ENCODE measurements at regions not wholly inside any gene's neighbourhood (a gene's known extent, or its start where the extent isn't known, plus 50 kb on each side); places are given as distances from the start of the nearest gene placed in this dataset.

- DNase-seq (ENCODE audit: low spot score), result no peak
Observed at GRCh38 chr2:120991441-120991840, 255.8 kb downstream of the GLI2 start.

DNA sequence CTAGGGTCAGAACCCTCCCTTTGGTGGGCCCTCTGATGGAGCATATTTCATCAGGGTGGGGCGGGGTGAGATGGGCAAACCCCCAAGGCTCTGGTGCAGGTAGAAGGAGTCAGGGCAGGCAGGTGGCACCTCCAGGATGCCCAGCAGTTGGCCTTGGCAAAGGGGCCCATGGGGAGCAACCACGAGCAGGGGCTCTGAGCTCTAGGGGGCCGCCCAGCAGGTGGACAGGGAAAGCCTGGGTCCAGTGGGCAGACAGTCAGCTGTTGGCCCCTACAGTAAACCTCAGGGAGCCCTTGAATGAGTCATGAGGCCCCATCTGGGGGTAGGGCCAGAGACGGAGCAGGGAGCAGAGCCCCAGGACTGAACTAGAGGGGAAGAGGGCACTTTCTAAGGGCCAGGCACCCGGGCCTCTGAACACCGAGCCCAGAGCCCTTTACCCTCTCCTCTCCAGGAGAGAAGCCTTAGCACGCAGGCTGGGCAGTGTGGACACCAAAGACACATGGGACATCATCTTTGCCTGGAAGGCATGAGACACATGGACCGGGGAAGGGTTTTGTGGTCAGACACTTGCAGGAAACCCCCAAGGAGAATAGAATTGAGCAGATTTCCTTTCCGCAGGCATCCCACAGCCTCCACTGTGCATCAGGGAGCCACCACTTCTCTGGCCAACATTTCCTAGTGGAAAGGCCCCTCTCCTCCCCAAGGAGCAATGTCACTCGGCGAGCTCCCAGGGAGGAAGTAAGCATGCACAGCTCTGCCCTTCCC is 257.3 kb downstream of the GLI2 start:
- DNase-seq (ENCODE audit: low spot score), result no peak

GRCh38 chr2:120993661-120994060 is 258.0 kb downstream of the GLI2 start:
- DNase-seq (ENCODE audit: low spot score), result no peak

DNA sequence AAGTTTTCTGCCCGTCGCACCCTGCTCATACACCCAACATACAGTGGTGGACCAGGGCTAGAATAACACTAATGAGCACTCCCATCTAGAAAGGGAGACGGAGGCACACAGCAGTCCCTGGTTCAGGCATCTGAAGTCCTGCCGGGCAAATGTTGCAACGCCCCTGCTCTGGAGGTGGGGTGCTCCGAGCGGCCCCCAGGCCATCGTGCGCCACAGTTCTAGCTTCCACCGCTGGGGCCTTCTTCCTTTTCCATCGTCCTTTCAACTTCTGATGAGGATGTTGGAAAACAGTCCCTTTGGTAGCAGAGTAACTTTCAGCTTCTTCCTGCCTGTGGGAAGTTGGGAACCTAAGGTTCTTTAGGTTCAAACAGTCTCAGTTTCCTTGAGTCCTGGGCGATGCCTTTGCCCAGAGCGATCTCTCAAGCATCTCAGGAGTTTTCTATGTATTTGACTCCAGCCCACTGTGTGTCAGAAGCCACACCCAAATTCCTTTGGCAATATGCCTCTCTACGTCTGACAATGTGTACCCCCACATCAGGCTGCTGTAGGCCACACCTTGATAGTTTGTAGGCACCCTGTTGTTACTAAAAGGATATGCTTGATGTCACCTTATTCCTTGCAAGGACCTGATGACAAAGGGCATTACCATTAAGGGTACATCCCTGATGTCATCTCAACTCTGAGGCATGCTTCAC is 258.8 kb downstream of the GLI2 start:
- no peak for DNase-seq (ENCODE audit: low spot score)

GRCh38 chr2:120995152-120995551 is 259.5 kb downstream of the GLI2 start:
- DNase-seq (ENCODE audit: low spot score), result no peak

DNA sequence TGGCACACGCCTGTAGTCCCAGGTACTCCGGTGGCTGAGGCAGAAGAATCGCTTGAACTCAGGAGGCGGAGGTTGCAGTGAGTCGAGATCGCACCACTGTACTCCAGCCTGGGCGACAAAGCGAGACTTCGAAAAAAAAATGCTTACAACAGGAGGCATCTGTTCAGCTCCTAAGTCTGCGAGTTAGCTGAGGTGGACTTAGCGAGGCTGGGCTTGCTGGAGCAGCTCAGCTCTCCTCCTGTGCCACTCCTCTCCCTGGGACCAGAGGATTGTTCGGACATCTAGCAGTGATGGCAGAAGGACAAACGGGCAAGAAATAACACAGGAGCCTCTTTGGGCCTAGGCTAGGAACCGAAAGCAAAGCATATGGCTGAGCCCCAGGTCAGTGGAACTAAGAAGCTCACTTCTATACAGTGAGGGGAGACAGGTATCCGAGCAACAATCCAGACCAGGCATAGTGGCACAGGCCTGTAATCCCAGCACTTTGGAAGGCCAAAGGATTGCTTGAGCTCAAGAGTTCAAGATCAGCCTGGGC is 260.1 kb downstream of the GLI2 start:
- no peak for DNase-seq (ENCODE audit: low spot score)

GRCh38 chr2:120999377-121000097 is 263.9 kb downstream of the GLI2 start:
- DNase-seq (ENCODE audit: low spot score), result no peak

DNA sequence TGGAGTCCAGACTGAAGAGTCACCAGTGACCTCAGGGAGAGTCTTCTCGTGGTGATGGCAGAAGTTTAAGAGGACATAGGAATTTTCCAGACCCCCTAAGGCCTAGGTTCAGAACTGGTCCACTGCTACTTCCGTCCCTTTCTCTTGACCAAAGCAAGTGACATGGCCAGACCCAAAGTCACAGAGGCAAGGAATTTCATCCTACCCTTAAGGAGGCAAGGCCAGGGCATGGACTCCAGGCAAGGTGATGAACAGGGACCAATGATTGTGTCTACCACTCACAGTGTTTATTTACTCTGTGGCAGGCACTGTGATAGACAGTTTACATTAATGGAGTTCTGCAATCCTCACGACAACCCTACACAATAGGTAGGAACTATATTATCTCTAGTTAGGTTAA is 265.1 kb downstream of the GLI2 start:
- no peak for DNase-seq (ENCODE audit: low spot score)

DNA sequence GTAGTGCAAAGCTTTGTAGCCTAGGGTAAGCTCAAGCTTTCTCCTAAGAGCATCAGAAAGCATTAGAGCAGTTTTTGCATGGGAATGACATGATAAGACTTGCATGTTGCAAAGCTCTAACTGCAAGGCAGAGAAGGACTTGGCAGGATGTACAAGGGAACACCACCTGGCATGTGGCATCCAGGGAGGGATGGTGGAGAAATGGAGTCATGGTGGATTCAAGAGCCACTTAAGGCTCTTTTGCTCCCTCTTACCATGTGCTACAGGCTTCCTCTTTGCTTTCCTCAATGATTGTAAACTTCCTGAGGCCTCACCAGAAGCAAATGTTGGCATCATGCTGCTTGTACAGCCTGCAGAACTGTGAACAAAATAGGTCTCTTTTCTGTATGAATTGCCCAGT is 266.0 kb downstream of the GLI2 start:
- no peak for DNase-seq (ENCODE audit: low spot score)

GRCh38 chr2:121002597-121002996 is 266.9 kb downstream of the GLI2 start:
- no peak for DNase-seq (ENCODE audit: low spot score)

DNA sequence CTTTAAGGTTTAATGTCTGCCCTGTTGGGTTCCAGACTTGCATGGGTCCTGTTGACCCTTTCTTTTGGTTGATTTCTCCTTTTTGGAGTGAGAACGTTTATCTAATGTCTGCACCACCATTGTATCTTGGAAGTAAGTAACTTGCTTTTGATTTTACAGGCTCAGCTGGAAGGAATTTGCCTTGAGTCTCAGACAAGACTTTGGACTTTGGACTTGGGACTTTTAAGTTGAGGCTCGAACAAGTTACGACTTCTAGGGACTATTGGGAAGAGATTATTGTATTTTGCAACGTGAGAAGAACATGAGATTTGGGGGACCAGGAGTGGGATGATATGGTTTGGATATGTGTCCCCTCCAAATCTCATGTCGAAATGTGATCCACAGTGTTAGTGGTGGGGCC is 267.7 kb downstream of the GLI2 start:
- no peak for DNase-seq (ENCODE audit: low spot score)

- no peak for DNase-seq (ENCODE audit: low spot score)
Observed at GRCh38 chr2:121004359-121004758, 268.7 kb downstream of the GLI2 start.

GRCh38 chr2:121004950-121005349 is 269.3 kb downstream of the GLI2 start:
- DNase-seq (ENCODE audit: low spot score), result no peak

- DNase-seq (ENCODE audit: low spot score), result no peak
Observed at GRCh38 chr2:121005453-121005852, 269.8 kb downstream of the GLI2 start.

GRCh38 chr2:121006743-121007489 is 271.2 kb downstream of the GLI2 start:
- no peak for DNase-seq (ENCODE audit: low spot score)

DNA sequence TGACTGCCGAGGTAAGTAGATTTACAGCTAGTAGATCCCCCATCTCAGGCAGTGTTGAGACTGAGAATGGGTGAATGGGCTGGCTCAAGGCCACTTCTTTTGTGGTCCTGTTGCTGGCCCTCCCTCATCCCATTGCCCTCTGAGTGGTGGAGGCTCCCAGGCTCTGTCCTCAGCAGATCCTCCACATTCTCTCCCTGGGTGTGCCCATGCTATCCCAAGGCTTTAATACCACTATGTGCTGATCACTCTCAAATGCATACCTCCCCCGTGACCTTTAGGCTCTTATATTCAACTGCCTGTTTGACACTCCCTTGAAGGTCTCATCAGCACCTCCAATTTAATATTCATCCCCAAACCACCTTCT is 271.8 kb downstream of the GLI2 start:
- no peak for DNase-seq (ENCODE audit: low spot score)

DNA sequence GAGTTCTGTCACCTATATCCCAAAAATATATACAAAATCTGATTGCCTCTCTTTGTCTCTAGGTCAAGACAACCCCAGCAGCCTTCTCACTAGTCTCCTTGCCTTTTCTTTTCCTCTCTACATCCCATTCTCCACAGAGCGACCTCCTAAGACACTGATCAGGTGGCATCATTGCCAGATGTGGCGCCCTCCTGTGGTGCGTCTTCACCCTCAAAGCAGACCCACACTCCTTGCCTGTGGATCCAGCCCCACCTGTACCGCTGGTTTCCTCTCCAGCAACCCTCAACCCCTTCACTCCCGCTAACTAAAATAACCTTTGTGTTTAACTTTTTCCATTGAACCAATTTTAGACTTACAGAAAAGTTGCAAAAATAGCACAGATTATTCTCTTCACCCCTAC is 273.3 kb downstream of the GLI2 start:
- DNase-seq (ENCODE audit: low spot score), result peak; percentile 12

DNA sequence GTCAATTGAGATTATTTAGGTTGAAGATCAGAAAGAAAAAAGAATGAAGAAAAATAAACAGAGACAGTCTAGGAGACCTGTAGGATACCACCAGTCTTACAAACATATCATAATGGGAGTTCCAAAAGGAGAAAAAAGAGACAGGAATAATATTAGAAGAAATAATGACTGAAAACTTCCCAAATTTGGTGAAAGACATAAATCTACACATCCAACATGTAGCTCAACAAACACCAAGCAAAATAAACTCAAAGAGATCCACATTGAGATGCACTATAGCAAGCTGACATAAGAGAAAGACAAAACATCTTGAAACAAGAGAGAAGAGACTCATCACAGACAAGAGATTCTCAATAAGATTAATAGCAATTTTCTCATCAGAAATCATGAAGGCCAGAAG is 274.0 kb downstream of the TFCP2L1 start:
- DNase-seq (ENCODE audit: low spot score), result no peak

GRCh38 chr2:121014876-121015275 is 270.1 kb downstream of the TFCP2L1 start:
- no peak for DNase-seq (ENCODE audit: low spot score)

DNA sequence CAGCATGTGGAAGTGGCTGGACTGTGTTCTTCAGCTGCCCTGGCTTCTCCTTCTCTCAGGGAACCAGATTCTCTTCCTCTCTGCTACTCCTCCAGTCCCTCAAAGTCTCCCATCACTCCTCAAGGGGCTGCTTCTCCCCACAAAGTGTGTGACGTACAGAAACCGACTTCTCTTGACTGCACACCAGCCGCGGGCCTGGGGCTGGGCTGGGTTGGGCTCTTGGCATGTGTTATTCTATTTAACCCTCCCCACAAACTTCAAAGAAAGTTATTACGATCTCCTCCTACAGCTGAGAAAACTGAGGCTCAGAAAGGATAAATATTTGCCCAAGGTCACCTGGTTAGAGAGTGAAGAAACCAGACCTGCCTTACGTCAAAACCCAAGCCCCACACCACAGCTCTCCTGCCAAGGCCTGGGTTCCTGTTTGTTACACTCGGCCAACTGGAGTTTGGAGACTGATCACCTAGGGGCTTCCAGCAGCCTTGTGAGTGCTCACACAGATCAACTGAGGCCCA is 269.0 kb downstream of the TFCP2L1 start:
- DNase-seq (ENCODE audit: low spot score), result no peak

DNA sequence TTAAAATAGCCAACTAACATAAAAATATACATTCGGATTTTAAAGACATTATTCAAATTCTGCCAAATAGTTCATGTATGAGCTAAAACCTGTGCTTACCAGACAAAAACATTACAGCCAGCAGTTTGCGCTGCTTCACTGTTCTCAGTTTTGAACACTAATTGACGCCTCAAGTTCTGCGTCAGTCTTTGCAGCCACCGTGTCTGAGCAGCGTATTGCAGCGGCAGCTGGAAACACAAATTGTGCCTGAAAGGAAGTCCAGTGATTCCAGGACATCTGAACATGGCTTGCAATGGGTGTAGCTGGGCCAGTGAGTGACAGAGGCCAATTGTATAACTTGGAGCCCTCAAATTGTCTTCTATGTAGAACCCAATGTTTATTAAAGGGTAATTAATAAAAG is 267.6 kb downstream of the TFCP2L1 start:
- DNase-seq (ENCODE audit: low spot score), result no peak

Measured in A172 (cell line).